ENCODE measurements at regions not wholly inside any gene's neighbourhood (a gene's known extent, or its start where the extent isn't known, plus 50 kb on each side); places are given as distances from the start of the nearest gene placed in this dataset.

GRCh38 chr18:29169599-29169998, 992.7 kb upstream of the CDH2 start:
- H3K4me1 Mint-ChIP-seq (ENCODE audit: low read depth), result no peaks in the 10 kb centered on the region
- H3K9me3 Mint-ChIP-seq, result peaks cover 11% of the 10 kb centered on the region
- no peaks in the 10 kb centered on the region for H3K27me3 Mint-ChIP-seq

GRCh38 chr18:29164993-29165599, 988.2 kb upstream of the CDH2 start:
- DNase-seq, result no peak
- Mint-ChIP-seq H3K4me1 (ENCODE audit: low read depth) (no peaks in the 10 kb centered on the region), H3K27ac (no peak overlapping the region), H3K9me3 (peaks cover 7% of the 10 kb centered on the region), H3K4me3 (no peak overlapping the region), H3K36me3 (ENCODE audit: low read depth) (no peaks in the 10 kb centered on the region), H3K27me3 (no peaks in the 10 kb centered on the region)

More at GRCh38 chr18:29169599-29169998, 992.7 kb upstream of the CDH2 start:
- Mint-ChIP-seq H3K27ac (no peak overlapping the region), H3K4me3 (no peak overlapping the region), H3K36me3 (ENCODE audit: low read depth) (no peaks in the 10 kb centered on the region)
- DNase-seq, result no peak

DNA sequence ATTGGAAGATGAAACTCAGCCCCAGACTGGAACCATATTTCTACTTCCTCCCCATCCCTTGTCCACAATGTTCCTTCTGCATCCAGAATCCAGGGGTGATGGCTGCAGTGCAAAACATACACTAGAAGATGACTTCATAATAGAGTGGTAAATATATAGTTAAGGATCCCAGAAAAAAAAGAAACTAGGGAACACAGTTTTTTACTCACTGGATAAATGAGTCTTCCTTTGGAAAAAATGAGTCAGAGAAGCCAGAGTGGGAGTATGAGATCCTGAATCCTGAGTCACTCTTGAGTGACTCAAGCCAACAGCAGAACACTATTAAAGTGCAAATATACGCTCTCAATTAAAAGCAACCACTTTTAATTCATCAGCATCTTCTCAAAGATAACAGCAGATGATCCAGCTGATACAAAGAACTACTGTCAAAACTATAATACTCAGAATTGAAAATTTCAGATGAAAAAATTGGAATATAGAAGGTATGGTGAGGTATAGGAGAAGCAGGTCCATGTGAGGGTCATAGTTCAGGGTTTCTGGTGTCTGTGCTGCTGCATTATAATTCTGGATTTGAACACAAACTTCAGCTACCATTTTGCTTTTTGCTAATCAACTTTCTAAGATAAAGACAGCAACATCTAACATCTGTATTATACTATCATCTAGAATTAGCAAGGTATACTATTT, 987.2 kb upstream of the CDH2 start:
- no peaks in the 10 kb centered on the region for H3K27me3 Mint-ChIP-seq
- H3K9me3 Mint-ChIP-seq, result peaks cover 7% of the 10 kb centered on the region
- no peaks in the 10 kb centered on the region for H3K36me3 Mint-ChIP-seq (ENCODE audit: low read depth)
- DNase-seq, result no peak
- H3K4me1 Mint-ChIP-seq (ENCODE audit: low read depth), result no peaks in the 10 kb centered on the region
- no peak overlapping the region for H3K4me3 Mint-ChIP-seq
- no peak overlapping the region for H3K27ac Mint-ChIP-seq

GRCh38 chr18:29163596-29163995, 986.7 kb upstream of the CDH2 start:
- DNase-seq, result no peak
- Mint-ChIP-seq H3K9me3 (peaks cover 7% of the 10 kb centered on the region), H3K27ac (no peak overlapping the region), H3K36me3 (ENCODE audit: low read depth) (no peaks in the 10 kb centered on the region), H3K4me1 (ENCODE audit: low read depth) (no peaks in the 10 kb centered on the region), H3K27me3 (no peaks in the 10 kb centered on the region), H3K4me3 (no peak overlapping the region)

GRCh38 chr18:29161429-29161828, 984.5 kb upstream of the CDH2 start:
- no peak overlapping the region for H3K27ac Mint-ChIP-seq
- no peaks in the 10 kb centered on the region for H3K4me1 Mint-ChIP-seq (ENCODE audit: low read depth)
- H3K36me3 Mint-ChIP-seq (ENCODE audit: low read depth), result no peaks in the 10 kb centered on the region
- no peak for DNase-seq
- H3K4me3 Mint-ChIP-seq, result no peak overlapping the region
- H3K27me3 Mint-ChIP-seq, result no peaks in the 10 kb centered on the region
- peaks cover under 1% of the 10 kb centered on the region for H3K9me3 Mint-ChIP-seq

DNA sequence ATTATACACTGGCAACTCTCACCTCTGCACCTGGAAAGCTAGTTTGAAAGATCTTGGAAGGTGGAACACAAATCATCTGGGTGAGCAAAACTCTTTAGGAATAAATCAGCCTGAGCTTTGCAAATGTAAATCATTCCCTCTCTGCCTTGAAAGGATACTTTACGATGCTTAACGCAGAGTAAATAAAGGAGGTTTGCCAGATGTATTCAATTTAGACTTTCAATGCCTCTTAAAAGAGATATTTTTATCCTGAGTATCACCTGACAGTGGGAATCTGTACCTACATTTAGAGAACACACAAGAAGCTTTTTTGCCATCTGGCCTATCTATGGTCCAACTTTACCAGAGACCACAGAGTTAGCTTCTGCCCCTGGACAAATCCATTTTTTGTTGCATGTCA, 983.2 kb upstream of the CDH2 start:
- Mint-ChIP-seq H3K27me3 (no peaks in the 10 kb centered on the region), H3K36me3 (ENCODE audit: low read depth) (no peaks in the 10 kb centered on the region), H3K4me3 (no peak overlapping the region), H3K4me1 (ENCODE audit: low read depth) (no peaks in the 10 kb centered on the region), H3K9me3 (peaks cover 3% of the 10 kb centered on the region), H3K27ac (no peak overlapping the region)
- DNase-seq, result no peak

DNA sequence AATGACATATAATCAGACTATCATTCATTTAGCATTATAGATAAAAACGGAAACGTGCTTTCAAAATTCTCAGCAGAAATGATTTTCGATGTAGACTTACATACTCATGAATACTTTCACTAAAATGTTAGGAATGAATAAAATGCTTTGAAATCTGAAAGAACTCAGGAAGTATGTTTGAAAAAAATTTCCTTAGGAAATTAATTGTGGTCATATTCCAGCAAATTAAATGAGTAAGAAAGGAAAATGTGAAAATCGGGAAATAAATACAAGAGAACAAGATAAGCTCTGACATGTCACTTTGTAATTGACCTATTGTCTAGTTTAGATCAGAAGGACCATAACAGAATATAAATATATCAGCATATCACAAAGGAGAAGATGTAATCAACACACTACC, 981.0 kb upstream of the CDH2 start:
- DNase-seq, result no peak
- Mint-ChIP-seq H3K27ac (no peak overlapping the region), H3K4me3 (no peak overlapping the region), H3K36me3 (ENCODE audit: low read depth) (no peaks in the 10 kb centered on the region), H3K9me3 (peaks cover 11% of the 10 kb centered on the region), H3K27me3 (no peaks in the 10 kb centered on the region), H3K4me1 (ENCODE audit: low read depth) (no peaks in the 10 kb centered on the region)

DNA sequence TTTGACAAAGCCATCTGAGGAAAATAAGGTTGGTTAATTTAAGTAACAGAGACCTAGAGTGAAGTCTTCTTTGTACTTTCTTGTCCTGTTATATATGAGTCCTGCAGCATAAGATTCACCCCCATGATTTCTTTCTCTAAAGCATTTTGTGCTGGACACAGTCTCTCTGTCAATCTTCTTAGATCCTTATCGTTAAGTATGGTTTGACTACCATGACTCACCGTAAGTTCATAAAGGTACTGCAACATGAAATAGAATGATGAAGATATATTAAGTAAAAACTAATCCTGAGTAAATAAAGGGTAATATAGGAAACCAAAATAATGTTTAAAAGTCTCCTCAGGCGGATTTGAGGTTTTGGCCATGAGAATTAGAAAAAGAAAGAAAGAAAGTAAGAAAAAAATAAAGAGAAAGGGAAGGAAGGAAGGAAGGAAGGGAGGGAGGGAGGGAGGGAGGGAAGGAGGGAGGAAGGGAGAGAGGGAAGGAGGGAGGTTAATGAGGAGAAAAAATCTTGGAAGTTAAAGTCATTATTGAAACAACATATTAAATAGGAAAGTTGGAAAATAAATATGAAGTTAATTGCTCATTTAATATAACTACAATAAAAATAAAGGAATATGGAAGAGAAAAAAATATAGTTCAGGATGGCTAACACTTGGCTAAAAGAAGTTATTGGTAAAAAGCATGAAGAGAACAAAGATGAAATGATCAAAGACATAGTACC, 980.3 kb upstream of the CDH2 start:
- Mint-ChIP-seq H3K4me1 (ENCODE audit: low read depth) (no peaks in the 10 kb centered on the region), H3K36me3 (ENCODE audit: low read depth) (no peaks in the 10 kb centered on the region), H3K27me3 (no peaks in the 10 kb centered on the region), H3K9me3 (peaks cover 13% of the 10 kb centered on the region), H3K27ac (no peak overlapping the region), H3K4me3 (no peak overlapping the region)
- no peak for DNase-seq

GRCh38 chr18:29156531-29156930, 979.6 kb upstream of the CDH2 start:
- DNase-seq, result no peak
- H3K36me3 Mint-ChIP-seq (ENCODE audit: low read depth), result no peaks in the 10 kb centered on the region
- no peaks in the 10 kb centered on the region for H3K4me1 Mint-ChIP-seq (ENCODE audit: low read depth)
- no peak overlapping the region for H3K27ac Mint-ChIP-seq
- no peaks in the 10 kb centered on the region for H3K27me3 Mint-ChIP-seq
- no peak overlapping the region for H3K4me3 Mint-ChIP-seq
- peaks cover 13% of the 10 kb centered on the region for H3K9me3 Mint-ChIP-seq

- no peak overlapping the region for H3K27ac Mint-ChIP-seq
- H3K27me3 Mint-ChIP-seq, result no peaks in the 10 kb centered on the region
- no peaks in the 10 kb centered on the region for H3K4me1 Mint-ChIP-seq (ENCODE audit: low read depth)
- H3K9me3 Mint-ChIP-seq, result peaks cover 13% of the 10 kb centered on the region
- no peak overlapping the region for H3K4me3 Mint-ChIP-seq
- no peaks in the 10 kb centered on the region for H3K36me3 Mint-ChIP-seq (ENCODE audit: low read depth)
- DNase-seq, result no peak
These were observed 978.1 kb upstream of the CDH2 start for GRCh38 chr18:29154758-29155725.

- H3K27me3 Mint-ChIP-seq, result no peaks in the 10 kb centered on the region
- DNase-seq, result no peak
- no peak overlapping the region for H3K4me3 Mint-ChIP-seq
- H3K36me3 Mint-ChIP-seq (ENCODE audit: low read depth), result no peaks in the 10 kb centered on the region
- peaks cover 13% of the 10 kb centered on the region for H3K9me3 Mint-ChIP-seq
- H3K4me1 Mint-ChIP-seq (ENCODE audit: low read depth), result no peaks in the 10 kb centered on the region
- H3K27ac Mint-ChIP-seq, result no peak overlapping the region
These were observed 977.3 kb upstream of the CDH2 start for GRCh38 chr18:29154196-29154757.

- Mint-ChIP-seq H3K27ac (no peak overlapping the region), H3K27me3 (no peaks in the 10 kb centered on the region), H3K4me1 (ENCODE audit: low read depth) (no peaks in the 10 kb centered on the region), H3K36me3 (ENCODE audit: low read depth) (no peaks in the 10 kb centered on the region), H3K9me3 (peaks cover 18% of the 10 kb centered on the region), H3K4me3 (no peak overlapping the region)
- DNase-seq, result no peak
These were observed 976.2 kb upstream of the CDH2 start for GRCh38 chr18:29153091-29153490.

GRCh38 chr18:29147944-29148343, 971.0 kb upstream of the CDH2 start:
- no peaks in the 10 kb centered on the region for H3K36me3 Mint-ChIP-seq (ENCODE audit: low read depth)
- peaks cover 15% of the 10 kb centered on the region for H3K9me3 Mint-ChIP-seq
- H3K27ac Mint-ChIP-seq, result no peak overlapping the region
- no peaks in the 10 kb centered on the region for H3K27me3 Mint-ChIP-seq
- DNase-seq, result no peak
- no peaks in the 10 kb centered on the region for H3K4me1 Mint-ChIP-seq (ENCODE audit: low read depth)
- no peak overlapping the region for H3K4me3 Mint-ChIP-seq

- DNase-seq, result no peak
- H3K36me3 Mint-ChIP-seq (ENCODE audit: low read depth), result no peaks in the 10 kb centered on the region
- H3K4me3 Mint-ChIP-seq, result no peak overlapping the region
- no peaks in the 10 kb centered on the region for H3K4me1 Mint-ChIP-seq (ENCODE audit: low read depth)
- no peaks in the 10 kb centered on the region for H3K27me3 Mint-ChIP-seq
- H3K9me3 Mint-ChIP-seq, result peaks cover 14% of the 10 kb centered on the region
- H3K27ac Mint-ChIP-seq, result no peak overlapping the region
These were observed 969.1 kb upstream of the CDH2 start for GRCh38 chr18:29146068-29146467.
